C4-2B (cell line): ENCODE measurements at regions not wholly inside any gene's neighbourhood (a gene's known extent, or its start where the extent isn't known, plus 50 kb on each side); places are given as distances from the start of the nearest gene placed in this dataset.

Experiments used
- H3K27ac ChIP-seq: fragments of 450-650 bp; 2 replicates; pipeline ENCODE4 v1.5.1; 2017
- CTCF ChIP-seq: fragments of 450-650 bp; conservative IDR thresholded peaks from 2 replicates; pipeline ENCODE4 v1.5.1; 2017; ENCODE audit warnings: mild to moderate bottlenecking
- ZFX ChIP-seq: fragments of 450-650 bp; IDR thresholded peaks from 2 replicates; pipeline ENCODE4 v1.6.1; 2017

DNA sequence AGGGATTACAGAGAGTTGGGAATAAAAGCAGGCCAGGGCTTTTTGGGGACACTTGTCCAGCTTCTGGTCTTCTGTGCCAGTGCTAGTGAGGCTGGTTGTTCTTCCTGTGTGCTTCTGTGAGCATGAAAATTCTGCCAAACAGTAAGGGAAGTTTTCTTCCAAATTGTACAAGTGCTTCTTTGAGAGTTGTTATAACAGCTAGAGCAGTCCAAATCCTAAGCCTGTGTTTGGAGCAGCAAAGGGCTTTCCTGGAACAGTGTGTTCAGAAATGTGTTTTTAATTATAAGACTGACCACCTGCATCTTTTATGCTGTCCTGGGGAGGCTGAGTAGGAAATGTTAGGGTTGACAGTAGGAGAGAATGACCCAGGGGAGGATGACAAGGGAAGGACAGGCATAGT, 223.0 kb upstream of the P2RY1 start:
- TF ChIP-seq CTCF (no peak), ZFX (no peak)

DNA sequence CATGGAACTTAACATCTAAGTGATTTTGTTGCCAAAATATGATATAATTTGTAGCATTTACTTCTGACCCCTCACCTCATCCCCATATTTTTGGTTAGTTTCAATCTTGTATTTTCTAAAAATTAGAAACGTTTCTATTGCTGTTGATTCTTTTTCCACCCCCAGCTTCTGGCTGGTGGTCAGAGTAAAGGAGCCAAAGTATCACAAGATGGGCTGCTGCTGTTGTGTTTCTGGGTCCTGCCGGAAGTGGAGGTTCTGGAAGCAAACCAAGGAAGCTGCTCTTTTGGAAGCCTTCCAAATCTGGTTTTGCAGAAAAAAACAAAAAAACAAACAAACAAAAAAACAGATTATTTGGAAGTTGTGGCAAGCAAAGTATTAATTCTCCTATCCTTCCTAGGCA, 221.1 kb upstream of the P2RY1 start:
- H3K27ac ChIP-seq = no peak overlapping the region
- TF ChIP-seq ZFX (no peak), CTCF (no peak)

More for the DNA sequence above, 223.0 kb upstream of the P2RY1 start:
- no peak overlapping the region for H3K27ac ChIP-seq

DNA sequence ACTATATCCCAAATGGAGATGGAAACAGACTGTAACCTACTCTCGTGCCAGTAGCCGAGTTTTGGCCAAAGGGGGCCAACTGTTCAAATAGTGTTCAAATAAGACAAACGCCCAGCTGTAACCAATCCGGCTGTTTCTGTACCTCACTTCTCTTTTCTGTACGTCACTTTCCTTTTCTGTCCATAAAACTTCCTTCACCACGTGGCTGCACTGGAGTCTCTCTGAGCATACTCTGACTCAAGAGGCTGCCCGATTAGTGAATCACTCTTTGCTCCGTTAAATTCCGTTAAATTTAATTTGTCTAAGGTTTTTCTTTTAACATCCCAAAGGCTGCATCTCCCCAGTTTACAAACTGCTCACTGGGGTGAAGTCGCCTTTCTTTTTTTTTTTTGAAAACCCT, 219.2 kb upstream of the P2RY1 start:
- TF ChIP-seq ZFX (no peak), CTCF (no peak)

DNA sequence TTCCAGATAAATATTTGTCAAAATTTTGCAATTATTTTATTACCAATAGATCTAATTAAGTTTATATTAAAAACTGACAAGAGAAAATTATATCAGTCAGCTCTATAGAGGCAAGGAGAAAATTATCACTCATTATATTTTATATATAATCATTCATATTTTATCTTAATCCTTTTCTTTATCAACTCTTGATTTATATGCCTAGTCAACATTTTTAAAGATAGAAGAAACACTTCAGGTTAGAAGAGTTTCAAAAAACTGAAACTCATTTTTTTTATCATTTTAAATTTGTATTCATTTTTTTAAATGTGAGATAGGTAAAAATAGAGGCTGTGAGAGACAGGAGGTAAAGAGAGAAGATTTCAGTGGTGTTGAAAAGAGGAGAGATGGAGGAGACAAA, 217.3 kb upstream of the P2RY1 start:
- no peak overlapping the region for H3K27ac ChIP-seq
- TF ChIP-seq CTCF (no peak), ZFX (no peak)

More for the DNA sequence above, 219.2 kb upstream of the P2RY1 start:
- no peak overlapping the region for H3K27ac ChIP-seq

DNA sequence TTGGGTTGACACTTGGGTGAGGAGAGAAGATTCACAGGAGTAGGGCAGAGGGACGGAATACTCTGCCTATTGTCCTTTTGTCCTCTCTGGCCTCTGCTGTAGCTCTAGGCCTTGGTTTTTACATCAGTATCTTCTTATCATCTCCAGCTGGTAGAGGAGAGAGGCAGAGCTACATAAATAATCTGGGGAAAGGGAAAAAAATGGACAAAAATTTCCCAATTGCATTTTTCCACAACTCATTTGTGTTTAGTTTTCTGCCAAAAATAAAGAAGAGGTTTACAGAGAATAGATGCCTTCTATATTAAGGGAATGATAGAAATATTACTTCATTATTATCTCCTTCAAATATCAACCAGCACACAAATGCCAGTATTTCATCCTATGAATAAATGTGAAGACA, 216.4 kb upstream of the P2RY1 start:
- TF ChIP-seq CTCF = no peak
- TF ChIP-seq ZFX = no peak
- no peak overlapping the region for H3K27ac ChIP-seq

GRCh38 chr3:152619691-152620090, 215.2 kb upstream of the P2RY1 start:
- TF ChIP-seq ZFX (no peak), CTCF (no peak)
- H3K27ac ChIP-seq = no peak overlapping the region

DNA sequence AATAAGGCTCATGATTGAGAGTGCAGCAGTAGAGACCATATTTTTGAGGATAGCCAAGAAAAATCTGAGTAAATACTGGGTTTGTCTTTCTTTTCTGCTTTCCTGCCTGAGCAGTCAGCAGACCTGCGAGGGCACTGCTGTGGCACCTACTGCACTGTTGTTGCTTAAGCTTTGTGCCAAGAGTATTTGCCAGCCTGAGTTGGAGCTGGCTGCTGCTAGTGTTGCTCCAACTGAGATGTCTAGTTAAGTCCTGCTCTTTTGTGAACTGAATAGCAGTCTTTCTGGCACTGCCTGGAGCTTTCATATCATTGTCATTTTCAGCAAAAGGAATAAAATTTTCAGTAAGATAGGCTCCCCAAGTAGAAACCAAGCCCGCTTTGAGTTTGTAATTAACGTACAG, 214.5 kb upstream of the P2RY1 start:
- no peak for TF ChIP-seq ZFX
- TF ChIP-seq CTCF = no peak
- H3K27ac ChIP-seq = no peak overlapping the region
